ENCODE measurements at regions not wholly inside any gene's neighbourhood (a gene's known extent, or its start where the extent isn't known, plus 50 kb on each side); places are given as distances from the start of the nearest gene placed in this dataset.

- H3K4ac ChIP-seq (ENCODE audit: low read depth in 1 of 2, low read length in 2 of 2) = no peak overlapping the region
- H2BK12ac ChIP-seq (ENCODE audit: low read length in 2 of 2) = no peak overlapping the region
- no peak overlapping the region for H3K4me3 ChIP-seq (ENCODE audit: insufficient read depth in 1 of 2, low read depth in 1 of 2, low read length in 2 of 2)
- H3K14ac ChIP-seq (ENCODE audit: low read length in 2 of 2) = no peak overlapping the region
- no peak overlapping the region for H3K4me2 ChIP-seq (ENCODE audit: low read length, poor library complexity, severe bottlenecking)
- no peaks in the 10 kb centered on the region for H3K79me1 ChIP-seq (replicated peaks; ENCODE audit: low read length, poor library complexity, severe bottlenecking)
- no peaks in the 10 kb centered on the region for H3K36me3 ChIP-seq (ENCODE audit: control insufficient read depth in 1 of 2, insufficient read depth in 2 of 2, low read depth in 1 of 2, low read length in 2 of 2)
- H3K23ac ChIP-seq (ENCODE audit: low read length in 2 of 2) = no peak overlapping the region
- H3K27me3 ChIP-seq (ENCODE audit: control insufficient read depth in 1 of 2, insufficient read depth in 1 of 2, low read length in 2 of 2) = no peaks in the 10 kb centered on the region
- no peaks in the 10 kb centered on the region for H3K4me1 ChIP-seq (ENCODE audit: control insufficient read depth, insufficient read depth, low read depth, low read length)
- no peak overlapping the region for H2AFZ ChIP-seq (ENCODE audit: low read depth, low read length)
- H3K9me3 ChIP-seq (ENCODE audit: control insufficient read depth, low read length) = no peaks in the 10 kb centered on the region
- no peak overlapping the region for H2BK120ac ChIP-seq (ENCODE audit: low read depth, low read length)
- no peak overlapping the region for H4K8ac ChIP-seq (ENCODE audit: low read length)
- H3K9ac ChIP-seq (ENCODE audit: low read length) = no peak overlapping the region
- WGBS = 88% methylated on average over 2 of the region's 2 CpGs
- no peak overlapping the region for H4K91ac ChIP-seq (ENCODE audit: low read length)
- no peak overlapping the region for H3K18ac ChIP-seq (ENCODE audit: low read depth in 1 of 2, low read length in 2 of 2)
- H3K27ac ChIP-seq (ENCODE audit: low read length, poor library complexity, severe bottlenecking) = no peak overlapping the region
- H2AK5ac ChIP-seq (ENCODE audit: low read length, severe bottlenecking) = no peak overlapping the region
- H2BK5ac ChIP-seq (ENCODE audit: low read depth, low read length, poor library complexity, severe bottlenecking) = no peak overlapping the region
- DNase-seq = no peak
- no peak overlapping the region for H2BK15ac ChIP-seq (ENCODE audit: low read depth, poor library complexity, severe bottlenecking)
These were observed 126.3 kb downstream of the ADAMTS15 start for GRCh38 chr11:130574740-130575139.

- H3K4me1 ChIP-seq (ENCODE audit: control insufficient read depth, insufficient read depth, low read depth, low read length) = no peaks in the 10 kb centered on the region
- H4K8ac ChIP-seq (ENCODE audit: low read length) = no peak overlapping the region
- DNase-seq = no peak
- no peak overlapping the region for H2BK15ac ChIP-seq (ENCODE audit: low read depth, poor library complexity, severe bottlenecking)
- no peaks in the 10 kb centered on the region for H3K27me3 ChIP-seq (ENCODE audit: control insufficient read depth in 1 of 2, insufficient read depth in 1 of 2, low read length in 2 of 2)
- no peaks in the 10 kb centered on the region for H3K9me3 ChIP-seq (ENCODE audit: control insufficient read depth, low read length)
- H3K4me2 ChIP-seq (ENCODE audit: low read length, poor library complexity, severe bottlenecking) = no peak overlapping the region
- no peaks in the 10 kb centered on the region for H3K79me1 ChIP-seq (replicated peaks; ENCODE audit: low read length, poor library complexity, severe bottlenecking)
- H2BK12ac ChIP-seq (ENCODE audit: low read length in 2 of 2) = no peak overlapping the region
- H3K9ac ChIP-seq (ENCODE audit: low read length) = no peak overlapping the region
- no peak overlapping the region for H3K14ac ChIP-seq (ENCODE audit: low read length in 2 of 2)
- no peak overlapping the region for H2AK5ac ChIP-seq (ENCODE audit: low read length, severe bottlenecking)
- H3K4ac ChIP-seq (ENCODE audit: low read depth in 1 of 2, low read length in 2 of 2) = no peak overlapping the region
- no peak overlapping the region for H2BK120ac ChIP-seq (ENCODE audit: low read depth, low read length)
- no peak overlapping the region for H4K91ac ChIP-seq (ENCODE audit: low read length)
- WGBS = 93% methylated on average over 5 of the region's 7 CpGs
- H3K36me3 ChIP-seq (ENCODE audit: control insufficient read depth in 1 of 2, insufficient read depth in 2 of 2, low read depth in 1 of 2, low read length in 2 of 2) = no peaks in the 10 kb centered on the region
- H2BK5ac ChIP-seq (ENCODE audit: low read depth, low read length, poor library complexity, severe bottlenecking) = no peak overlapping the region
- no peak overlapping the region for H3K23ac ChIP-seq (ENCODE audit: low read length in 2 of 2)
- H3K4me3 ChIP-seq (ENCODE audit: insufficient read depth in 1 of 2, low read depth in 1 of 2, low read length in 2 of 2) = no peak overlapping the region
- H2AFZ ChIP-seq (ENCODE audit: low read depth, low read length) = no peak overlapping the region
- H3K18ac ChIP-seq (ENCODE audit: low read depth in 1 of 2, low read length in 2 of 2) = no peak overlapping the region
- H3K27ac ChIP-seq (ENCODE audit: low read length, poor library complexity, severe bottlenecking) = no peak overlapping the region
These were observed 127.7 kb downstream of the ADAMTS15 start for GRCh38 chr11:130576146-130576545.

GRCh38 chr11:130578738-130579368, 130.4 kb downstream of the ADAMTS15 start:
- Histone ChIP-seq H3K9me3 (ENCODE audit: control insufficient read depth, low read length) (no peaks in the 10 kb centered on the region), H4K91ac (ENCODE audit: low read length) (no peak overlapping the region), H3K36me3 (ENCODE audit: control insufficient read depth in 1 of 2, insufficient read depth in 2 of 2, low read depth in 1 of 2, low read length in 2 of 2) (no peaks in the 10 kb centered on the region), H3K4ac (ENCODE audit: low read depth in 1 of 2, low read length in 2 of 2) (no peak overlapping the region), H2AFZ (ENCODE audit: low read depth, low read length) (no peak overlapping the region), H2BK15ac (ENCODE audit: low read depth, poor library complexity, severe bottlenecking) (no peak overlapping the region), H3K27ac (ENCODE audit: low read length, poor library complexity, severe bottlenecking) (no peak overlapping the region), H2BK5ac (ENCODE audit: low read depth, low read length, poor library complexity, severe bottlenecking) (no peak overlapping the region), H3K9ac (ENCODE audit: low read length) (no peak overlapping the region), H4K8ac (ENCODE audit: low read length) (no peak overlapping the region), H2BK120ac (ENCODE audit: low read depth, low read length) (no peak overlapping the region), H3K4me2 (ENCODE audit: low read length, poor library complexity, severe bottlenecking) (no peak overlapping the region), H3K23ac (ENCODE audit: low read length in 2 of 2) (no peak overlapping the region), H3K4me1 (ENCODE audit: control insufficient read depth, insufficient read depth, low read depth, low read length) (peaks cover 1% of the 10 kb centered on the region), H3K4me3 (ENCODE audit: insufficient read depth in 1 of 2, low read depth in 1 of 2, low read length in 2 of 2) (no peak overlapping the region), H3K18ac (ENCODE audit: low read depth in 1 of 2, low read length in 2 of 2) (no peak overlapping the region), H3K27me3 (ENCODE audit: control insufficient read depth in 1 of 2, insufficient read depth in 1 of 2, low read length in 2 of 2) (no peaks in the 10 kb centered on the region), H3K14ac (ENCODE audit: low read length in 2 of 2) (no peak overlapping the region), H3K79me1 (replicated peaks; ENCODE audit: low read length, poor library complexity, severe bottlenecking) (no peaks in the 10 kb centered on the region), H2AK5ac (ENCODE audit: low read length, severe bottlenecking) (peak overlapping the region; percentile 21), H2BK12ac (ENCODE audit: low read length in 2 of 2) (no peak overlapping the region)
- 95% methylated on average over 8 of the region's 8 CpGs for WGBS
- no peak for DNase-seq

- Histone ChIP-seq H3K27ac (ENCODE audit: low read length, poor library complexity, severe bottlenecking) (peak overlapping the region; percentile 10), H2BK120ac (ENCODE audit: low read depth, low read length) (no peak overlapping the region), H2BK12ac (ENCODE audit: low read length in 2 of 2) (peak overlapping the region; percentile 15 to 18), H3K23ac (ENCODE audit: low read length in 2 of 2) (no peak overlapping the region), H3K36me3 (ENCODE audit: control insufficient read depth in 1 of 2, insufficient read depth in 2 of 2, low read depth in 1 of 2, low read length in 2 of 2) (no peaks in the 10 kb centered on the region), H2AK5ac (ENCODE audit: low read length, severe bottlenecking) (peak overlapping the region; percentile 66), H2AFZ (ENCODE audit: low read depth, low read length) (no peak overlapping the region), H3K4me1 (ENCODE audit: control insufficient read depth, insufficient read depth, low read depth, low read length) (peaks cover 4% of the 10 kb centered on the region), H3K9me3 (ENCODE audit: control insufficient read depth, low read length) (no peaks in the 10 kb centered on the region), H2BK5ac (ENCODE audit: low read depth, low read length, poor library complexity, severe bottlenecking) (no peak overlapping the region), H3K9ac (ENCODE audit: low read length) (peak overlapping the region; percentile 53), H3K14ac (ENCODE audit: low read length in 2 of 2) (no peak overlapping the region), H3K4me3 (ENCODE audit: insufficient read depth in 1 of 2, low read depth in 1 of 2, low read length in 2 of 2) (no peak overlapping the region), H3K4me2 (ENCODE audit: low read length, poor library complexity, severe bottlenecking) (no peak overlapping the region), H3K4ac (ENCODE audit: low read depth in 1 of 2, low read length in 2 of 2) (no peak overlapping the region), H3K27me3 (ENCODE audit: control insufficient read depth in 1 of 2, insufficient read depth in 1 of 2, low read length in 2 of 2) (no peaks in the 10 kb centered on the region), H2BK15ac (ENCODE audit: low read depth, poor library complexity, severe bottlenecking) (no peak overlapping the region), H4K8ac (ENCODE audit: low read length) (no peak overlapping the region), H4K91ac (ENCODE audit: low read length) (no peak overlapping the region), H3K18ac (ENCODE audit: low read depth in 1 of 2, low read length in 2 of 2) (no peak overlapping the region), H3K79me1 (replicated peaks; ENCODE audit: low read length, poor library complexity, severe bottlenecking) (no peaks in the 10 kb centered on the region)
- 12% methylated on average over 3 of the region's 4 CpGs for WGBS
- peak; percentile 50 for DNase-seq
These were observed 131.9 kb downstream of the ADAMTS15 start for GRCh38 chr11:130580372-130580771.
